B cell (primary cell): ENCODE measurements at regions not wholly inside any gene's neighbourhood (a gene's known extent, or its start where the extent isn't known, plus 50 kb on each side); places are given as distances from the start of the nearest gene placed in this dataset.

Experiments used
- ATAC-seq: fragments of 200-7000 bp; cut with Tn5 transposase; one replicate; pipeline ENCODE4 v1.10.0; 2021; ENCODE audit warnings: low read depth, mild to moderate bottlenecking, moderate number of reproducible peaks, moderate library complexity
- CTCF ChIA-PET: fragments of 350-600 bp; sonication (Branson Sonifier 250); formaldehyde crosslinking; loops from one replicate; lab custom pipeline; 2021; ENCODE audit warnings: antibody characterized with exemption, inconsistent platforms; lab: Charles Lee
- POLR2A ChIA-PET: fragments of 350-600 bp; sonication (Branson Sonifier 250); formaldehyde crosslinking; loops from one replicate; lab custom pipeline; 2021; ENCODE audit warnings: antibody characterized with exemption; lab: Charles Lee
- DNase-seq: peaks from one replicate; pipeline ENCODE4 v3.0.0; 2013
- H2AFZ ChIP-seq: 2 replicates; pipeline ENCODE4 v1.6.1; 2012; ENCODE audit warnings: mild to moderate bottlenecking, low read depth, low read length; ENCODE audit not compliant: insufficient read depth, poor library complexity, severe bottlenecking
- H3K27ac ChIP-seq, 2 donors: 1 replicate in 1 of 2; 2 replicates in 1 of 2; pipeline ENCODE4 v1.5.1; 2012 to 2013; ENCODE audit warnings: low read length in 2 of 2, mild to moderate bottlenecking in 2 of 2, moderate library complexity in 1 of 2
- H3K27me3 ChIP-seq, 4 experiments: fragments of 200-600 bp in 1 of 4; sonication (generic) in 1 of 4; replicated peaks in 1 of 4; 1 replicate in 2 of 4; 2 replicates in 2 of 4; pipeline versions ENCODE4 v1.6.1 to v1.7.0; 2013 to 2016; ENCODE audit warnings: low read length in 3 of 4, mild to moderate bottlenecking in 2 of 4, mixed read lengths in 1 of 4, moderate library complexity in 1 of 4; ENCODE audit not compliant: insufficient read depth in 4 of 4, control insufficient read depth in 3 of 4; ENCODE audit errors: control extremely low read depth in 1 of 4
- H3K36me3 ChIP-seq, 2 experiments: replicated peaks in 1 of 2; 1 replicate in 1 of 2; 2 replicates in 1 of 2; pipeline versions ENCODE4 v1.6.1 to v1.7.1; 2013; ENCODE audit warnings: low read length in 1 of 2; ENCODE audit not compliant: insufficient read depth in 2 of 2, control insufficient read depth in 1 of 2; ENCODE audit errors: control extremely low read depth in 1 of 2, extremely low read depth in 1 of 2
- H3K4me1 ChIP-seq, 2 donors: fragments of 200-600 bp in 1 of 2; sonication (generic) in 1 of 2; 1 replicate in 1 of 2; 2 replicates in 1 of 2; pipeline versions ENCODE4 v1.5.1 to v1.6.1; 2013 to 2017; ENCODE audit warnings: low read length in 2 of 2; ENCODE audit not compliant: control insufficient read depth in 2 of 2, insufficient read depth in 2 of 2
- H3K4me2 ChIP-seq: replicated peaks from 2 replicates; pipeline ENCODE3; 2012; ENCODE audit warnings: mild to moderate bottlenecking, low read depth, low read length; ENCODE audit not compliant: poor library complexity, severe bottlenecking
- H3K4me3 ChIP-seq, 5 experiments: fragments of 200-600 bp in 1 of 5; sonication (generic) in 1 of 5; 1 replicate in 3 of 5; 2 replicates in 2 of 5; pipeline versions ENCODE4 v1.5.1 to v1.7.0; 2011 to 2016; ENCODE audit warnings: low read length in 4 of 5, mild to moderate bottlenecking in 4 of 5, low read depth in 2 of 5, control low read depth in 1 of 5, moderate library complexity in 1 of 5; ENCODE audit not compliant: insufficient read depth in 1 of 5; ENCODE audit errors: control extremely low read depth in 1 of 5, extremely low read depth in 1 of 5
- H3K79me2 ChIP-seq: fragments of 200-600 bp; sonication (generic); one replicate; pipeline ENCODE4 v1.6.0; 2016; ENCODE audit warnings: low read length; ENCODE audit not compliant: control insufficient read depth, insufficient read depth
- H3K9ac ChIP-seq: fragments of 200-600 bp; sonication (generic); 2 replicates; pipeline ENCODE4 v1.6.1; 2017; ENCODE audit warnings: mild to moderate bottlenecking, low read length, moderate library complexity
- H3K9me3 ChIP-seq, 3 donors: one replicate each; pipeline versions ENCODE4 v1.6.1 to v1.7.1; 2013; ENCODE audit warnings: low read length in 2 of 3; ENCODE audit not compliant: control insufficient read depth in 2 of 3, insufficient read depth in 1 of 3; ENCODE audit errors: control extremely low read depth in 1 of 3
- H4K20me1 ChIP-seq: 2 replicates; pipeline ENCODE4 v1.6.0; 2012; ENCODE audit warnings: mild to moderate bottlenecking, low read length; ENCODE audit not compliant: insufficient read depth, control insufficient read depth, poor library complexity, severe bottlenecking
- H3K27ac Mint-ChIP-seq: one replicate; pipeline ENCODE4 v1.8.0; 2021; ENCODE audit warnings: mixed read lengths
- H3K27me3 Mint-ChIP-seq: one replicate; pipeline ENCODE4 v1.8.0; 2021; ENCODE audit warnings: mixed read lengths
- H3K4me1 Mint-ChIP-seq: one replicate; pipeline ENCODE4 v1.8.0; 2021; ENCODE audit warnings: mixed read lengths
- H3K4me3 Mint-ChIP-seq: one replicate; pipeline ENCODE4 v1.8.0; 2021; ENCODE audit warnings: mixed read lengths
- H3K9me3 Mint-ChIP-seq: one replicate; pipeline ENCODE4 v1.8.0; 2022; ENCODE audit warnings: mixed read lengths; ENCODE audit not compliant: insufficient read depth
- CTCF ChIP-seq: fragments of 200-600 bp; IDR thresholded peaks from one replicate; pipeline ENCODE4 v1.8.0; 2022; ENCODE audit warnings: antibody characterized with exemption, mild to moderate bottlenecking
- EZH2 ChIP-seq: IDR thresholded peaks from 2 replicates; pipeline ENCODE4 v1.6.1; 2012; ENCODE audit warnings: borderline replicate concordance, low read depth, mild to moderate bottlenecking, moderate library complexity, low read length; ENCODE audit not compliant: insufficient read depth, poor library complexity, severe bottlenecking
- WGBS: methylation state at CpG from one replicate; pipeline ENCODE4 v1.1.5; 2013; ENCODE audit warnings: missing lambda C conversion rate; ENCODE audit not compliant: insufficient coverage; 5-methylcytosine and 5-hydroxymethylcytosine counted together
- intact Hi-C: fragments of 100-400 bp; cut with micrococcal nuclease; formaldehyde crosslinking; loops from one replicate; pipeline ENCODE4 v1.10.0; 2022

GRCh38 chr3:78414261-78414660 lies 1353.5 kb downstream of the ROBO1 start:
- Histone ChIP-seq H2AFZ (no peak overlapping the region), H3K27me3 (no peaks in the 10 kb centered on the region), H3K4me3 (no peak overlapping the region), H3K9ac (no peak overlapping the region), H3K79me2 (no peaks in the 10 kb centered on the region), H3K4me2 (no peak overlapping the region), H4K20me1 (no peaks in the 10 kb centered on the region), H3K27ac (no peak overlapping the region), H3K4me1 (no peaks in the 10 kb centered on the region), H3K9me3 (no peaks in the 10 kb centered on the region), H3K36me3 (no peaks in the 10 kb centered on the region)
- H3K27me3 Mint-ChIP-seq: no peaks in the 10 kb centered on the region
- H3K4me3 Mint-ChIP-seq: no peak overlapping the region
- intact Hi-C loops: no loop called here
- no peak overlapping the region for H3K27ac Mint-ChIP-seq
- ATAC-seq: no peak
- CTCF ChIA-PET: no interaction called here
- POLR2A ChIA-PET: no interaction called here
- no peaks in the 10 kb centered on the region for H3K4me1 Mint-ChIP-seq
- no peak for TF ChIP-seq CTCF
- TF ChIP-seq EZH2: no peak
- no CpG with 5 or more reads among the region's 2 CpGs for WGBS
- DNase-seq: no peak
- H3K9me3 Mint-ChIP-seq: no peaks in the 10 kb centered on the region

GRCh38 chr3:78420611-78421010 lies 1347.2 kb downstream of the ROBO1 start:
- Histone ChIP-seq H4K20me1 (no peaks in the 10 kb centered on the region), H3K9me3 (no peaks in the 10 kb centered on the region), H3K27ac (no peak overlapping the region), H3K4me2 (no peak overlapping the region), H3K4me3 (no peak overlapping the region), H3K79me2 (no peaks in the 10 kb centered on the region), H3K36me3 (no peaks in the 10 kb centered on the region), H3K9ac (no peak overlapping the region), H3K27me3 (no peaks in the 10 kb centered on the region), H3K4me1 (no peaks in the 10 kb centered on the region), H2AFZ (no peak overlapping the region)
- Mint-ChIP-seq H3K27me3 (no peaks in the 10 kb centered on the region), H3K4me3 (no peak overlapping the region), H3K9me3 (no peaks in the 10 kb centered on the region), H3K4me1 (no peaks in the 10 kb centered on the region), H3K27ac (no peak overlapping the region)
- no peak for TF ChIP-seq CTCF
- no peak for TF ChIP-seq EZH2
- no peak for DNase-seq
- ATAC-seq: no peak
- CTCF ChIA-PET: no interaction called here
- intact Hi-C loops: no loop called here
- POLR2A ChIA-PET: no interaction called here
